SK-N-SH (cell line): ENCODE measurements at regions not wholly inside any gene's neighbourhood (a gene's known extent, or its start where the extent isn't known, plus 50 kb on each side); places are given as distances from the start of the nearest gene placed in this dataset.

Source experiments
- EZH2phosphoT487 ChIP-seq: fragments of 200-600 bp; sonication (generic); IDR thresholded peaks from 2 replicates; pipeline ENCODE4 v1.6.1; 2017; ENCODE audit warnings: low read depth, mixed run types, mild to moderate bottlenecking, antibody characterized with exemption, moderate library complexity, borderline replicate concordance
- YY1 ChIP-seq: IDR thresholded peaks from 2 replicates; pipeline ENCODE4 v1.4.0; 2012; ENCODE audit warnings: low read depth, mild to moderate bottlenecking
- TF ChIP-seq, protein P1 (sequence below): fragments of 150-350 bp; IDR thresholded peaks from 2 replicates; pipeline ENCODE4 v1.6.1; 2017; ENCODE audit warnings: antibody characterized with exemption, low read length, low read depth, borderline replicate concordance

DNA sequence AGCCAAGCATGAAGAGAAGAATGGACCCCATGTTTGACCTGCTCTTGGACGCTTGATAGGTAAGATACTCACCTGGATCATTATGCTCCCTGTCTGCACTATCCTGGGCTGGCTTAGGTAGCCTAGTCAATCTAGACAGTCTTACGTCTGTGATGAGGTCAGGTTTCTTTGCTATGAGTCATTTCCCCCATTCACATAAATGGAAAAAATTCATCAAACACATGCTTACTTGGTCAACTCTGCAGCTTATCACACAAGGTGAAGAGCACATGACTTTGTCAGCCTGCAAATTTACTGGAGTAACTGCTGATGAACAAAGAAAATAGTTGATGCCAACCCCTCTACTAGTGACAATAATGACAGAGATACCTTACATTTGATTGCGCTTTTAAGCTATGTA lies 170.0 kb downstream of the NUFIP1 start:
- TF ChIP-seq, protein P1, sequence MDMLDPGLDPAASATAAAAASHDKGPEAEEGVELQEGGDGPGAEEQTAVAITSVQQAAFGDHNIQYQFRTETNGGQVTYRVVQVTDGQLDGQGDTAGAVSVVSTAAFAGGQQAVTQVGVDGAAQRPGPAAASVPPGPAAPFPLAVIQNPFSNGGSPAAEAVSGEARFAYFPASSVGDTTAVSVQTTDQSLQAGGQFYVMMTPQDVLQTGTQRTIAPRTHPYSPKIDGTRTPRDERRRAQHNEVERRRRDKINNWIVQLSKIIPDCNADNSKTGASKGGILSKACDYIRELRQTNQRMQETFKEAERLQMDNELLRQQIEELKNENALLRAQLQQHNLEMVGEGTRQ = no peak
- TF ChIP-seq YY1 (no peak), EZH2phosphoT487 (no peak)
